Activated CD8-positive, alpha-beta memory T cell treated with anti-CD3 and anti-CD28 coated beads for 36 hours (primary cell): ENCODE measurements at regions not wholly inside any gene's neighbourhood (a gene's known extent, or its start where the extent isn't known, plus 50 kb on each side); places are given as distances from the start of the nearest gene placed in this dataset.
"Not testable (repeated sequence)": the region's sequence is repeated elsewhere in the genome, so short reads cannot be mapped to it uniquely, and the experiment has no call there.

Experiments
- CTCF ChIA-PET: fragments of 350-600 bp; sonication (Branson Sonifier 250); formaldehyde crosslinking; loops from one replicate; lab custom pipeline; 2021; ENCODE audit warnings: antibody characterized with exemption; lab: Charles Lee
- POLR2A ChIA-PET: fragments of 350-600 bp; sonication (Branson Sonifier 250); formaldehyde crosslinking; loops from one replicate; lab custom pipeline; 2021; ENCODE audit warnings: antibody characterized with exemption; lab: Charles Lee

- CTCF ChIA-PET = no interaction called here
Measured at GRCh38 chr12:86950043-86950442, 693.9 kb upstream of the MGAT4C start.

GRCh38 chr12:86948851-86949250, 692.7 kb upstream of the MGAT4C start:
- POLR2A ChIA-PET = no interaction called here

More at GRCh38 chr12:86950043-86950442, 693.9 kb upstream of the MGAT4C start:
- POLR2A ChIA-PET = no interaction called here

GRCh38 chr12:86945685-86946196, 689.5 kb upstream of the MGAT4C start:
- CTCF ChIA-PET = no interaction called here
- POLR2A ChIA-PET = no interaction called here

More at GRCh38 chr12:86948851-86949250, 692.7 kb upstream of the MGAT4C start:
- CTCF ChIA-PET = no interaction called here

- POLR2A ChIA-PET, CTCF ChIA-PET: not testable (repeated sequence)
Measured at GRCh38 chr12:86944197-86944819, 688.1 kb upstream of the MGAT4C start.

- ChIA-PET POLR2A (no interaction called here), CTCF (no interaction called here)
Measured at GRCh38 chr12:86931714-86932113, 675.5 kb upstream of the MGAT4C start.

GRCh38 chr12:86929962-86930361, 673.8 kb upstream of the MGAT4C start:
- CTCF ChIA-PET = no interaction called here
- POLR2A ChIA-PET = no interaction called here

- ChIA-PET CTCF (no interaction called here), POLR2A (no interaction called here)
Measured at GRCh38 chr12:86917121-86917520, 660.9 kb upstream of the MGAT4C start.

GRCh38 chr12:86914721-86915120, 658.5 kb upstream of the MGAT4C start:
- ChIA-PET CTCF (no interaction called here), POLR2A (no interaction called here)

- ChIA-PET POLR2A (no interaction called here), CTCF (no interaction called here)
Measured at GRCh38 chr12:86911973-86912372, 655.8 kb upstream of the MGAT4C start.

- POLR2A ChIA-PET = no interaction called here
- CTCF ChIA-PET = no interaction called here
Measured at GRCh38 chr12:86903159-86903558, 647.0 kb upstream of the MGAT4C start.

GRCh38 chr12:86860776-86861175, 604.6 kb upstream of the MGAT4C start:
- ChIA-PET POLR2A (no interaction called here), CTCF (no interaction called here)

- ChIA-PET CTCF (no interaction called here), POLR2A (no interaction called here)
Measured at GRCh38 chr12:86852451-86852850, 596.3 kb upstream of the MGAT4C start.

GRCh38 chr12:86838711-86839110, 582.5 kb upstream of the MGAT4C start:
- CTCF ChIA-PET = no interaction called here
- POLR2A ChIA-PET = no interaction called here

GRCh38 chr12:86838260-86838659, 582.1 kb upstream of the MGAT4C start:
- ChIA-PET POLR2A (no interaction called here), CTCF (no interaction called here)

- CTCF ChIA-PET = no interaction called here
- POLR2A ChIA-PET = no interaction called here
Measured at GRCh38 chr12:86837246-86837645, 581.1 kb upstream of the MGAT4C start.

GRCh38 chr12:86834217-86834616, 578.0 kb upstream of the MGAT4C start:
- ChIA-PET POLR2A (no interaction called here), CTCF (no interaction called here)

- CTCF ChIA-PET = no interaction called here
- POLR2A ChIA-PET = no interaction called here
Measured at GRCh38 chr12:86827409-86827808, 571.2 kb upstream of the MGAT4C start.

GRCh38 chr12:86826051-86826450, 569.9 kb upstream of the MGAT4C start:
- ChIA-PET CTCF (no interaction called here), POLR2A (no interaction called here)

GRCh38 chr12:86801439-86801838, 545.2 kb upstream of the MGAT4C start:
- ChIA-PET POLR2A (no interaction called here), CTCF (no interaction called here)

- CTCF ChIA-PET = no interaction called here
- POLR2A ChIA-PET = no interaction called here
Measured at GRCh38 chr12:86799616-86800015, 543.4 kb upstream of the MGAT4C start.

- ChIA-PET CTCF (no interaction called here), POLR2A (no interaction called here)
Measured at GRCh38 chr12:86796550-86796949, 540.4 kb upstream of the MGAT4C start.

- ChIA-PET POLR2A (no interaction called here), CTCF (no interaction called here)
Measured at GRCh38 chr12:86788661-86789060, 532.5 kb upstream of the MGAT4C start.
